Dendritic cell treated with granulocyte-macrophage colony-stimulating factor and Interleukin-4, amounts not matched to agents 40 ng/mL and 50 ng/mL, for 4 days (primary cell): ENCODE measurements at regions not wholly inside any gene's neighbourhood (a gene's known extent, or its start where the extent isn't known, plus 50 kb on each side); places are given as distances from the start of the nearest gene placed in this dataset.

Source experiments
- H3K27ac Mint-ChIP-seq: one replicate; pipeline ENCODE4 v1.8.0; 2022; ENCODE audit warnings: mild to moderate bottlenecking, mixed read lengths
- H3K27me3 Mint-ChIP-seq: one replicate; pipeline ENCODE4 v1.8.0; 2022; ENCODE audit warnings: mild to moderate bottlenecking, mixed read lengths
- H3K36me3 Mint-ChIP-seq: one replicate; pipeline ENCODE4 v1.8.0; 2022; ENCODE audit warnings: low read depth, mixed read lengths
- H3K4me1 Mint-ChIP-seq: one replicate; pipeline ENCODE4 v1.8.0; 2022; ENCODE audit warnings: low read depth, mixed read lengths
- H3K4me3 Mint-ChIP-seq: one replicate; pipeline ENCODE4 v1.8.0; 2022; ENCODE audit warnings: mild to moderate bottlenecking, moderate library complexity, mixed read lengths
- H3K9me3 Mint-ChIP-seq: one replicate; pipeline ENCODE4 v1.8.0; 2022; ENCODE audit warnings: mixed read lengths
- intact Hi-C: fragments of 100-400 bp; cut with micrococcal nuclease; formaldehyde crosslinking; loops from one replicate; pipeline ENCODE4 v1.15.0; 2022

- Mint-ChIP-seq H3K36me3 (no peaks in the 10 kb centered on the region), H3K9me3 (no peaks in the 10 kb centered on the region), H3K4me1 (no peaks in the 10 kb centered on the region), H3K4me3 (no peak overlapping the region), H3K27me3 (no peaks in the 10 kb centered on the region), H3K27ac (no peak overlapping the region)
- intact Hi-C loops = no loop called here
Measured at GRCh38 chr1:200474633-200475032, 64.8 kb upstream of the ZNF281 start.

GRCh38 chr1:200473698-200474371 lies 64.0 kb upstream of the ZNF281 start:
- H3K27ac Mint-ChIP-seq = no peak overlapping the region
- H3K9me3 Mint-ChIP-seq = no peaks in the 10 kb centered on the region
- H3K4me3 Mint-ChIP-seq = no peak overlapping the region
- intact Hi-C loops = no loop called here
- no peaks in the 10 kb centered on the region for H3K4me1 Mint-ChIP-seq
- H3K27me3 Mint-ChIP-seq = no peaks in the 10 kb centered on the region
- no peaks in the 10 kb centered on the region for H3K36me3 Mint-ChIP-seq

GRCh38 chr1:200471739-200472138 lies 61.9 kb upstream of the ZNF281 start:
- no peaks in the 10 kb centered on the region for H3K36me3 Mint-ChIP-seq
- no peaks in the 10 kb centered on the region for H3K27me3 Mint-ChIP-seq
- no peak overlapping the region for H3K4me3 Mint-ChIP-seq
- H3K27ac Mint-ChIP-seq = no peak overlapping the region
- no peaks in the 10 kb centered on the region for H3K9me3 Mint-ChIP-seq
- no peaks in the 10 kb centered on the region for H3K4me1 Mint-ChIP-seq
- intact Hi-C loops = no loop called here

- intact Hi-C loops = no loop called here
- no peak overlapping the region for H3K4me3 Mint-ChIP-seq
- H3K36me3 Mint-ChIP-seq = no peaks in the 10 kb centered on the region
- H3K27me3 Mint-ChIP-seq = no peaks in the 10 kb centered on the region
- H3K4me1 Mint-ChIP-seq = no peaks in the 10 kb centered on the region
- H3K9me3 Mint-ChIP-seq = no peaks in the 10 kb centered on the region
- H3K27ac Mint-ChIP-seq = no peak overlapping the region
Measured at GRCh38 chr1:200468264-200469001, 58.6 kb upstream of the ZNF281 start.

GRCh38 chr1:200464784-200465400 lies 55.1 kb upstream of the ZNF281 start:
- H3K27me3 Mint-ChIP-seq = no peaks in the 10 kb centered on the region
- H3K4me3 Mint-ChIP-seq = no peak overlapping the region
- H3K9me3 Mint-ChIP-seq = no peaks in the 10 kb centered on the region

More at GRCh38 chr1:200464784-200465400, 55.1 kb upstream of the ZNF281 start:
- no peaks in the 10 kb centered on the region for H3K4me1 Mint-ChIP-seq
- no peak overlapping the region for H3K27ac Mint-ChIP-seq
- intact Hi-C loops = no loop called here
- H3K36me3 Mint-ChIP-seq = no peaks in the 10 kb centered on the region
